Neural progenitor cell (in vitro differentiated cells): ENCODE measurements at regions not wholly inside any gene's neighbourhood (a gene's known extent, or its start where the extent isn't known, plus 50 kb on each side); places are given as distances from the start of the nearest gene placed in this dataset.

Experiments
- DNase-seq: peaks from one replicate; pipeline ENCODE4 v3.0.0-alpha.2; 2016; ENCODE audit warnings: low spot score
- H2AFZ ChIP-seq: fragments of 200-600 bp; sonication (generic); replicated peaks from 2 replicates; pipeline ENCODE4 v1.6.1; 2016; ENCODE audit warnings: antibody characterized with exemption
- H3F3A ChIP-seq: fragments of 200-600 bp; sonication (generic); 2 replicates; pipeline ENCODE4 v1.6.1; 2016; ENCODE audit warnings: antibody characterized with exemption, low read depth
- H3K27ac ChIP-seq: fragments of 200-600 bp; sonication (generic); 2 replicates; pipeline ENCODE4 v1.5.1; 2016; ENCODE audit warnings: mild to moderate bottlenecking
- H3K27me3 ChIP-seq: fragments of 200-600 bp; sonication (generic); 2 replicates; pipeline ENCODE4 v1.6.1; 2016; ENCODE audit warnings: mild to moderate bottlenecking, moderate library complexity
- H3K36me3 ChIP-seq: fragments of 200-600 bp; sonication (generic); 2 replicates; pipeline ENCODE4 v1.5.1; 2016
- H3K4me1 ChIP-seq: fragments of 200-600 bp; sonication (generic); 2 replicates; pipeline ENCODE4 v1.6.1; 2016; ENCODE audit warnings: mixed run types
- H3K4me2 ChIP-seq: fragments of 200-600 bp; sonication (generic); 2 replicates; pipeline ENCODE4 v1.6.1; 2016
- H3K4me3 ChIP-seq: fragments of 200-600 bp; sonication (generic); 2 replicates; pipeline ENCODE4 v1.5.1; 2016
- H3K79me2 ChIP-seq: fragments of 200-600 bp; sonication (generic); 2 replicates; pipeline ENCODE4 v1.6.1; 2016; ENCODE audit warnings: low read depth
- H3K9ac ChIP-seq: fragments of 200-600 bp; sonication (generic); 2 replicates; pipeline ENCODE4 v1.6.1; 2016
- H3K9me3 ChIP-seq: fragments of 200-600 bp; sonication (generic); 2 replicates; pipeline ENCODE4 v1.5.1; 2016; ENCODE audit warnings: low read depth
- H4K20me1 ChIP-seq: fragments of 200-600 bp; sonication (generic); 2 replicates; pipeline ENCODE4 v1.6.1; 2016; ENCODE audit warnings: low read depth
- H3K27ac Mint-ChIP-seq: 3 replicates; pipeline ENCODE4 v1.8.0; 2021; ENCODE audit warnings: mixed read lengths
- H3K27me3 Mint-ChIP-seq: 2 replicates; pipeline ENCODE4 v1.8.0; 2022; ENCODE audit warnings: low read depth, mild to moderate bottlenecking, inconsistent platforms, moderate library complexity, mixed read lengths; ENCODE audit not compliant: insufficient read depth
- H3K36me3 Mint-ChIP-seq: 3 replicates; pipeline ENCODE4 v1.8.0; 2021; ENCODE audit warnings: mixed read lengths
- H3K4me1 Mint-ChIP-seq: 3 replicates; pipeline ENCODE4 v1.8.0; 2021; ENCODE audit warnings: mixed read lengths
- H3K4me3 Mint-ChIP-seq: 3 replicates; pipeline ENCODE4 v1.8.0; 2021; ENCODE audit warnings: mild to moderate bottlenecking, moderate library complexity, mixed read lengths
- H3K9me3 Mint-ChIP-seq: 3 replicates; pipeline ENCODE4 v1.8.0; 2020; ENCODE audit warnings: mixed read lengths
- EZH2 ChIP-seq: fragments of 200-600 bp; sonication (generic); IDR thresholded peaks from 2 replicates; pipeline ENCODE4 v1.6.1; 2017; ENCODE audit warnings: antibody characterized with exemption, mild to moderate bottlenecking, moderate library complexity
- EZH2phosphoT487 ChIP-seq: fragments of 200-600 bp; sonication (generic); IDR thresholded peaks from 2 replicates; pipeline ENCODE4 v1.6.1; 2017; ENCODE audit warnings: antibody characterized with exemption
- TF ChIP-seq, protein P1 (sequence below): fragments of 200-600 bp; sonication (generic); IDR thresholded peaks from 2 replicates; pipeline ENCODE4 v1.5.1; 2017; ENCODE audit warnings: antibody characterized with exemption, mild to moderate bottlenecking

- peak overlapping the region; percentile 21 for H3K4me3 Mint-ChIP-seq
- peaks cover 4% of the 10 kb centered on the region for H3K4me1 ChIP-seq
- H3K27me3 ChIP-seq: peaks cover 32% of the 10 kb centered on the region
Observed at GRCh38 chr2:177147093-177147694, 65.4 kb upstream of the HNRNPA3 start.

GRCh38 chr2:177147834-177148445 is 64.7 kb upstream of the HNRNPA3 start:
- H3K27ac ChIP-seq: no peak overlapping the region
- H4K20me1 ChIP-seq: no peaks in the 10 kb centered on the region
- Mint-ChIP-seq H3K27me3 (peaks cover 9% of the 10 kb centered on the region), H3K9me3 (no peaks in the 10 kb centered on the region), H3K27ac (no peak overlapping the region), H3K4me3 (peak overlapping the region; percentile 84), H3K36me3 (no peaks in the 10 kb centered on the region), H3K4me1 (peaks cover 5% of the 10 kb centered on the region)
- peaks cover 5% of the 10 kb centered on the region for H3F3A ChIP-seq
- H3K36me3 ChIP-seq: no peaks in the 10 kb centered on the region
- DNase-seq: peak; percentile 57
- no peak overlapping the region for H2AFZ ChIP-seq
- no peak for TF ChIP-seq EZH2
- no peak for TF ChIP-seq EZH2phosphoT487
- TF ChIP-seq, protein P1, sequence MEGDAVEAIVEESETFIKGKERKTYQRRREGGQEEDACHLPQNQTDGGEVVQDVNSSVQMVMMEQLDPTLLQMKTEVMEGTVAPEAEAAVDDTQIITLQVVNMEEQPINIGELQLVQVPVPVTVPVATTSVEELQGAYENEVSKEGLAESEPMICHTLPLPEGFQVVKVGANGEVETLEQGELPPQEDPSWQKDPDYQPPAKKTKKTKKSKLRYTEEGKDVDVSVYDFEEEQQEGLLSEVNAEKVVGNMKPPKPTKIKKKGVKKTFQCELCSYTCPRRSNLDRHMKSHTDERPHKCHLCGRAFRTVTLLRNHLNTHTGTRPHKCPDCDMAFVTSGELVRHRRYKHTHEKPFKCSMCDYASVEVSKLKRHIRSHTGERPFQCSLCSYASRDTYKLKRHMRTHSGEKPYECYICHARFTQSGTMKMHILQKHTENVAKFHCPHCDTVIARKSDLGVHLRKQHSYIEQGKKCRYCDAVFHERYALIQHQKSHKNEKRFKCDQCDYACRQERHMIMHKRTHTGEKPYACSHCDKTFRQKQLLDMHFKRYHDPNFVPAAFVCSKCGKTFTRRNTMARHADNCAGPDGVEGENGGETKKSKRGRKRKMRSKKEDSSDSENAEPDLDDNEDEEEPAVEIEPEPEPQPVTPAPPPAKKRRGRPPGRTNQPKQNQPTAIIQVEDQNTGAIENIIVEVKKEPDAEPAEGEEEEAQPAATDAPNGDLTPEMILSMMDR: no peak
- no peak overlapping the region for H3K9ac ChIP-seq
- H3K9me3 ChIP-seq: no peaks in the 10 kb centered on the region
- H3K4me2 ChIP-seq: peak overlapping the region; percentile 81
- H3K27me3 ChIP-seq: peaks cover 32% of the 10 kb centered on the region
- peaks cover 4% of the 10 kb centered on the region for H3K4me1 ChIP-seq
- H3K4me3 ChIP-seq: peak overlapping the region; percentile 50
- no peaks in the 10 kb centered on the region for H3K79me2 ChIP-seq

More at GRCh38 chr2:177147093-177147694, 65.4 kb upstream of the HNRNPA3 start:
- H3K27me3 Mint-ChIP-seq: peaks cover 9% of the 10 kb centered on the region
- H3K9me3 ChIP-seq: no peaks in the 10 kb centered on the region
- TF ChIP-seq, protein P1: peak; percentile 73
- TF ChIP-seq EZH2phosphoT487: no peak
- H3F3A ChIP-seq: peaks cover 5% of the 10 kb centered on the region
- no peak overlapping the region for H3K4me3 ChIP-seq
- H3K27ac Mint-ChIP-seq: no peak overlapping the region
- H3K4me2 ChIP-seq: no peak overlapping the region
- no peaks in the 10 kb centered on the region for H3K9me3 Mint-ChIP-seq
- no peak overlapping the region for H3K9ac ChIP-seq
- H4K20me1 ChIP-seq: no peaks in the 10 kb centered on the region
- H3K36me3 ChIP-seq: no peaks in the 10 kb centered on the region
- H2AFZ ChIP-seq: no peak overlapping the region
- peaks cover 5% of the 10 kb centered on the region for H3K4me1 Mint-ChIP-seq
- H3K36me3 Mint-ChIP-seq: no peaks in the 10 kb centered on the region
- no peak overlapping the region for H3K27ac ChIP-seq
- no peaks in the 10 kb centered on the region for H3K79me2 ChIP-seq
- peak; percentile 48 for DNase-seq

- Histone ChIP-seq H3K9ac (no peak overlapping the region), H3K79me2 (no peaks in the 10 kb centered on the region), H3K4me2 (peak overlapping the region; percentile 81), H3K27me3 (peaks cover 32% of the 10 kb centered on the region), H3F3A (peaks cover 5% of the 10 kb centered on the region), H3K4me3 (peak overlapping the region; percentile 50), H4K20me1 (no peaks in the 10 kb centered on the region), H3K36me3 (no peaks in the 10 kb centered on the region), H3K27ac (no peak overlapping the region), H3K9me3 (no peaks in the 10 kb centered on the region), H2AFZ (peak overlapping the region; percentile 74), H3K4me1 (peaks cover 4% of the 10 kb centered on the region)
- peaks cover 9% of the 10 kb centered on the region for H3K27me3 Mint-ChIP-seq
- no peak overlapping the region for H3K27ac Mint-ChIP-seq
- H3K4me1 Mint-ChIP-seq: peaks cover 5% of the 10 kb centered on the region
- no peaks in the 10 kb centered on the region for H3K36me3 Mint-ChIP-seq
- TF ChIP-seq, protein P1: peak; percentile 93
- peak; percentile 56 for TF ChIP-seq EZH2phosphoT487
- TF ChIP-seq EZH2: peak; percentile 78
- DNase-seq: peak; percentile 90
- H3K4me3 Mint-ChIP-seq: peak overlapping the region; percentile 84
- H3K9me3 Mint-ChIP-seq: no peaks in the 10 kb centered on the region
Observed at GRCh38 chr2:177148477-177149154, 64.0 kb upstream of the HNRNPA3 start.
